GM19025 (cell line): ENCODE measurements at regions not wholly inside any gene's neighbourhood (a gene's known extent, or its start where the extent isn't known, plus 50 kb on each side); places are given as distances from the start of the nearest gene placed in this dataset.

Experiments
- ATAC-seq: cut with Tn5 transposase; IDR thresholded peaks from one replicate; pipeline ENCODE4 v1.9.1; 2021; ENCODE audit warnings: mild to moderate bottlenecking, low read depth, moderate library complexity; ENCODE audit not compliant: unreplicated experiment

DNA sequence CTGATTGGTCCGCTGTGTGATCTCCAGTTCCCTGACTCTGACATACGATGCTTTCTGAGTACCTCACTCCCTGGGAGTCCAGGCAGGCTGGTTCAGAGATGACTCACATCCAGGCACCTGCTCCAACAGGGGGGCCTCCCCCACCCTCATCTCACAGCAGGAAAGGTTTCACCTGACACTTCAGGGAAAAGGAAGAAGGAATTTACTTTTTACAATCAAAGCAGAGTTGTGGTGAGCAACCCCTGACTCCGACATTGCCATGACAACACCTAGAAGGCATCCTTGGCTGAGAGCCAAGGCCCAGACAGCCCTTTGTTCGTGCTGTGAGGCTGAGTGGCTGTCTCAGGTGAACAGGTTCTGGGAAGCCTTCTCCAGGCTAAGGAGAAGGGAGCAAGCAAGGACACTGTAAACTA is 164.6 kb upstream of the GJB5 start:
- no peak for ATAC-seq

DNA sequence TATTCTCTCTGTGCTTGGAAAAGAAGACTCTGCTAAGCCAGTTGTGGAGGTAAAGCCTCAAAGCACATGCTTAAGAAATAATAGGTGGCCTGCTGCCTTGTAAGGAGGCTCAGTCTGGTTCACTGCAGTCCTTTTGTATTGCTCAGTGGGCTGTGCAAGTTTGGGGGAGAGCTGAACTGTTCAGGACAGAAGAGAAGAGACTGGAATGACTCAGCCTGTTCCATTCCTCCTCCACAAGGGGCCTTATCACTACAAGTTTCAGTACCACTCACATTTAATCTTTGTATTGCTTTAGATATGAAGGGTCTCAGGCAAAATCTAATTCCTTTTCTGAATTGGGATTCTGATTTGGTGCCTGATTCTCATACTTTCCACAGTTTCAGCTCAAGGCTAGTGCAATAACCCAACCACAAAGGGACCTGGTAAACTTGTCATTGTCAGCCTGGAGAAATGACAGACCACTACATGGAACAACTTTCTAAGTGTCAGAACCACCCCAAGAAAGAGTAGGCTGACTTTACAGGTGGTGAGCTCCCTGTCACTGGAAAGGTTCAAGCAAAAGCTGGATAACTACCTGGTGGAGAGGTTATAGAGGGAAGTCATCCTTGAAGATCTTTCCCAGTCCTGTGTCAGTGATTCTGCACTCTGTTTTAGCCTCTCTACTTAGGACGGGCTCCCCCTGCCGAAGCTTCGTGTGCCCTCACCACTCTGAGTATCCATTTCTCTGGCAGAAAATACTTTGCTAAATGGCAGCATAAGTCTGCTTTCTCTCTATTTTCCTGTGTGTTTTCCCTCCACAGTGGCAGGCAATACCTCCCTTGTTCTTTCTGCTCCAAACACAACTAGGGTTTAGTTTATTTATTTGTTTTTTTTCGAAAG is 162.9 kb upstream of the GJB5 start:
- no peak for ATAC-seq

DNA sequence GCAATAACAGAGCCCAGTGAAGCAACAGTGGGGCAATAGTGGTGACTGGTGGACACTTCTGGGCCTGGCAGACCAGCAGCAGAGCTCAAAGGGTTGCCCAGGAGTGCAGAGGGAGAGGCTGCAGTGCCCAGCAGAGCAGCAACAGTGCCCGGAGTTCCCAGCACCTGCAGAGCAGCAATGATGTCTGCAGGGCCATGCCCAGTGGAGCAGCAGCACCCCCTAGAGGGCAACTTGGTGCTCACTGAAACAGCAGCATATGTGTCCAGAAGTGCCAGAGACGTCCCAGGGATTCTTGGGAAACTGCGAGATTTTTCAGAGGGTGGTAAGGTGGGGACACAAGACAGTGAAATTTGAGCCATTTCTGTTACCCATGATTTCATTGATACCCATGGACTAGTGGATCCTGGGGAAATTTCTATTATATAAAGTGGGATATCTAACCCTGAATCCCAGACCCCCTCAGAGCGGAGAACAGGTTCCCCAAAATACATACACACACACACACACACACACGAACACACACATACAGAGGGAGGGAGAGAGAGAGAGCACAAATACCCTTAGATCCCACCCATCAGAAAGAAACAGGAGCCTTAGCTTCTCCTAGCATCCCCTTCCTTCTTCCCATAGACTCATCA is 156.9 kb upstream of the GJB5 start:
- no peak for ATAC-seq

DNA sequence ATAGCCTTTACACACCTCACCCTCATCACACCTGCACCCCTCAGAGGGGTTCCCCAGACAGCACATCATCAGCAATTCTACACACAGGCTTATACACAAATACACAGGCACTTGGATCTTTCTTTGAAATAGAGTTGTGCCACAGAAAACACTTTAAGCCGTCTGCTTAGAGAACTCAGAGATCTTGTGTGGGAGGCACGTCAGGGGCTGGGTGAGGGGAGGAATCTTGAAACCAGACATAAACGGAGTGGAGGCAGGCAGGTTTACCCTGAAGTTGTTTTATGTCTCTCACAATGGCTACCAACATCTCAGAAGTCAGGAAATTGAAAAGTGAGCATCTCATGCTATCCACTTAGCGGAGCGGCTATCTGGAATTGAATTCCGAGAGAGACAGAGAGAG is 151.9 kb upstream of the GJB5 start:
- ATAC-seq, result no peak

DNA sequence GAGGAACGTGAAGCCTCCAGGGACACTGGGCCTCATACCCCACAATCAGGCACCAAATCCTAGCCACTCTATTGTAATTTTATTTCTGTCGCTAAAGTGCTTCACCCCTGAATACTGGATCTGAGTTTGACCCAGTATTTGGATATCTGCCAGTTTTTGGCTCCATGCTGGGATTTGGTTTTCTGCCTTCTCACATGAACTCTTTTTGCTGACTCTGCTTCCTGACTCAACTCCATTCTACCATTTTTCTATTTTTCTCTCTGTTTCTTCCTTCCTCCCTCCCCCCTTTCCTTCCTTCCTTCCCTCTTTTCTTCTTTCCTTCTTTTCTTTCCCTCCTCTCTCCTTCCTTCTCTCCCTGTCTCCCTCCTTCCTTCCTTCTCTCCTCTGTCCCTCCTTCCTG is 151.3 kb upstream of the GJB5 start:
- ATAC-seq, result no peak

DNA sequence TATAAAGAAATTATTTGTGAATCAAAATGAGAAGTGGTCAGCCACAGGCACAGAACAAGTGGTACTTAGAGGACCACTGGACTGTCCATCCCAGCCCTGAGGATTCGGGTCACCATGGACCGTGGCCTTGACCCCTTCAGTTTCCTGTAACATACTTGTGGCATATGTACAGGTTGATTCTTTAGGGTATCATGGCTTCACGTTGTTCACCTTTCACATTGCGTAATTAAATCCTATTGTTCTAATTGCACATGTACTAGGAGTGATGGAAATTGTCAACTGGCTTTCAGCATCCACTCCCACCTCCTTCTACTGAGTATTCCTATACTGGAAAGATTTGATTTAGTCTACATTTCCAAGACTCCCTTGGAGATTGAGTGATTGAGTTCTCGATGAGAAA is 148.3 kb upstream of the GJB5 start:
- no peak for ATAC-seq

DNA sequence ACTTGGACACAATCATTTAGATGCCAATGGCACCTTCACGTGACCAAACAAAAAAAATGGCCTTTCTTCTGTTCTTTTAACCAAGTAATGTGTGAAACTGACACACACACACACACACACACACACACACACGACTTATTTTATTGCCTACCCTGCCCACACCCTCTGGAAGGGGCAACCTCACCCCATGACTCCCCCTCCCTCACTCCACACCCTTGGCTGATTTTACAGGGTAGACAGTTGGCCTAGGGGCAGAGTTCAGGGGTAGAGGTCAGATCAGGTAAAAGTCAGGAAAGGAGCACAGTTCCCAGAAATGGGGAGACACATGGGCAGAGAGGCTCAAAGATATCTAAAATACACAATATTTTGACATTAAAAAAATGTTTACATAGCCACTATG is 144.8 kb upstream of the GJB5 start:
- ATAC-seq, result no peak

DNA sequence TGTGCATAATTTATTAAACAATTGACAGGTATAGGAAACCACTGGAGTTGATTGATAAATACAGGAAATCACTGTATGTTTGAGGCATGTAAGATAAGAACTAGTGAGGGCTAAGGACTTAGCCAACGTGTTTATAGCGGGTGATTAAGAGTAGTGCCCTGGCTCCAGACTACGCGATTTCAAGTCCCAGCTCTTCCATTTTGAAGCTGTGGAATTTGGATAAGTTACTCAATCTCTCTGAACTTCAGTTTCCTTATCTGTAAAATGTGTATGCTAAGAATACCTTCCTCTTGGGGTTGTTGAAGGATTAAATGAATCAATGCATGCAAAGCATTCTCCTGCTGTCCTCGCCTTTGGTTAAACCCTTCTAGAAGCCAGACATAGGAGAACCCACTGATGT is 143.3 kb upstream of the GJB5 start:
- no peak for ATAC-seq

DNA sequence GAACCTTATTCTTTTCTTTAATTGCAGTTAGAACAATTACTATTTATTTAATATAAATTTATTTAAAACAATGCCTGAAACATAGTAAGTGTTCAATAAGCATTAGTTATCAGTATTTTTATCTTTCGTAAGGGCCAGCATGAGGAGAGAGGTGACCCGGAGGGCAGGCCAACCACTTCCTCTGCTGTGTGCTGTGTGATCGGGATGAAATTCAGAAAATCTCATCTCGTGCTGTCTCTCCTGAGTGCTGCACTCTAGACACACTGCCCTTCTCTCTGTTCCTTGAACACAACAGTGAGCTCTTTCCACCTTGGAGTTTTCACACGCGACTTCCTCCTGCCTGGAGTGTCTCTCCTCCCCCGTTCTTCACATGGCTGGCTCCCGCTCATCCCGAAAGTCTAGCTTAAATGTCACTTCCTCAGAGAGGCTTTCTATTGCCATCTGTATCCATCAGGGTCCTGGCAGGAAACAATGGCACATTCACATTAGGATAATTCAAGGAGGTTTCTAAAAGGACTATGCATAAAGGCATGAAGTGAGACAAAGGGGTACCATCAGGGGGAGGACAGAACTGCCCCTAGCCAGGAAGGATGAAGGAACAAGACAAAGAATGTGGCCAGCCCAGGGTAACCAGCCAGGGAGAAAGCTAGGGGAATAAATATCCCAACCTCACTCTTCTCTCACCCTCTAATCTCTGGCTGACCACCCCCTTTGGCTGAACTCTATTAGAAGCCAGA is 142.6 kb upstream of the GJB5 start:
- no peak for ATAC-seq

DNA sequence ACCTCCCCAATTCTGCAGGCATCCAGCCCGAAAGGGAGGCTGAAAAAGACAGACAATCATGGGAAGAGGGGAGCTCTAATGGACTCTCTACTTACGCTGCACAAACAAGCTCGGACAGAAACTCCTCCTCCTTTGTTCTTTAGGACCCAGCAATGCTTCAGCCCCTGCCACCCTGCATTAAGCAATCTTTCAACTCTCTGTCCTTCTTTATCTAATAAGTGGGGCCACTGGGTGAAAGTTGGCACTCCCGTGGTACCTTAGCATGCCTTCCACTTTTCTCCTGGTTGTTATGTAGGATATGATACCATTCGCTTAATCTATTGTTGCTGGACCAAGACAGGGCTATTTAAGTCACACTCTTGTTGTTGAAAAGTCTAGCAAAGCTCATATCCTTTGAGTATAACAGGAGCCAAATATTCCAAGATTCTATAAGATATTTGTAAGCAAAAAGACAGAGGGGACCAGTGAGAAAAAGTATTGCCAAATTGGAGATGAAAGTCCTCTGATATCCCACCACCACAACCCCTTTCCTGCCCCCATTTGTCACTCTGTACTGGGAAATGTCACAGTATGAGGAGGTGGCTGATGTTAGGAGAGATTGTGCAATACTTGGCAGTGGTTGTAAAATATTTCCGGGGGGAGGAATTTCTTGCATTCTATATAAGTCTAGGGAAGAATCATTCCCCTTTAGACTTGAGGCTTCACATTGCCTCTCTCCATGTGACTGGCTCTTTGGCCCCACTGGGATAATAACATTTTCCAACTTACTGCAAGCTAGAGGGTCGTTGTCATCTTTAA is 137.3 kb upstream of the GJB5 start:
- ATAC-seq, result no peak

DNA sequence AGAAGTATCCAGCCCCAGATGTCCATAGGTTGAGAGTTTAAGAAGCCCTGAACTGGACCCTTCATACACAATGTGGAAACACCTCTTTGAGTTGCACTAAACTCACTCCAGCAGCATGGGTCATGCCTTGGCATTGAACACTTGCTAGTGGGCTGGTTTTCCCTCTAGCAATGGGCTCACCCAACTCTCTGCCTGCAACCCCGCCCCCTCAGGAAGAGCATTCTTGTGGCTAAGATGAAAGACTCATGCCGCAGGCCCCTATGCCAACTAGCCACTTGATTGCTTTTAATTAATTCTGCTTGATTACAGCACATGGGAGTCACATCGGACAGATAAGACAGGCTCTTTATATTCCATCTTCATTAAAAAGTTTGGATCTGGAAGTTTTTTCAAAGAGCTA is 136.5 kb upstream of the GJB5 start:
- no peak for ATAC-seq

DNA sequence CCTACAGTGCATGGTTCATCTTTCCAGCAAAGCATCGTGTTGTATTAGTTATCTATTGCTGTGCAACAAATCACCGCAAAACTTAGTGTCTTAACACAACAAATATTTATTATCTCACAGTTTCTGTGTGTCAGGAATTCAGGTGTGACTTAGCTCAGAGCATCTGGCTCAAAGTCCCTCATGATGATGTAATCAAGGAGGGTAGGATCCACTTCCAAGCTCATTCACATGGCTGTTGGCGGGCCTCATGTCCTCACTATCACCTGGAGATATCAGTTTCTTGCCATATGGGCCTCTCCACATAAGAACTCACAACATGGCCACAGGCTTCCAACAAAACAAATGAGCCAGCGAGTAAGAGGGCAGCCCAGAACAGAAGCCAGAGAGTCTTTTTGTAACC is 135.6 kb upstream of the GJB5 start:
- ATAC-seq, result no peak

DNA sequence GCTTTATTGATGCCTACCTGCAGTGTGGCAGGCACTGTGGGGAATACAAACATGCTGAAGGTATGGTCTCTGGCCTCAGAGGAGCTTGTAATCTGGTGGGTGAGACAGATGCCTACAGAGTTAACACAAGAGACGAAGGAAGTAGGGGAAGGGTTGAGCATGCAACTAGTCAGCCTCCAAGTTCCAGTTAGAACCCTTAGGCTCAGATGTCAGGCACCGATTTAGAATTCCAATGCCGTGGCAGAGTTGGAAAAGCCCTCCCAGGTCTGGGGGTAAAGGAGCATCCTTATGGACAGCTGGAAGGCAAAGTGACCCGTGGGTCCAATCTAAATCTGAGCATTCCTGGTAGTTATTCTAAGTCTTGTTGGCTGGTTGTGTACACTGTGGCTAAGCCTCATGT is 132.9 kb upstream of the GJB5 start:
- ATAC-seq, result no peak

DNA sequence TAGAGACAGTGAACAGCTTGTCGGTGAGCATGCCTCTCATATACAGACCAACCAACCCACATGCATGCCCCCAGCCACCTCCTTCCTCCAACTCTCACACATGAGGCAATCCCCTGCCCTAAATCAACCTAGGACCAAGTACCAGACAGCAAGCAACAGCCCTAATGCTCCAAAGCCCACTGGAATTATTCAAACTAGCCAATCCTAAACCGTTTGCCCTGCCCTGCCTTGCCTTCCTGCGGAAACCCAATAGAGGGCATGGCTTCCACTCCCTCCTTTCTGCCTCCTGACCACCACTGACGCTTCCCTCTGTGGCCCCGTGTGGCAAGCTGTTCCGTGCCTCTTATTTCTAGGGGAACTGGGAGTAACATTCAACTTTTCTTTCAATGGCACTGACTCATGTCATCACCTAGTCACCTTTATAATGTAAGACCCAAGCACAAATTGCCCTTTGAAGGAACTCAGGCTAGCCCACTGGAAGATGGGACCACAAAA is 129.3 kb upstream of the GJB5 start:
- ATAC-seq, result no peak

DNA sequence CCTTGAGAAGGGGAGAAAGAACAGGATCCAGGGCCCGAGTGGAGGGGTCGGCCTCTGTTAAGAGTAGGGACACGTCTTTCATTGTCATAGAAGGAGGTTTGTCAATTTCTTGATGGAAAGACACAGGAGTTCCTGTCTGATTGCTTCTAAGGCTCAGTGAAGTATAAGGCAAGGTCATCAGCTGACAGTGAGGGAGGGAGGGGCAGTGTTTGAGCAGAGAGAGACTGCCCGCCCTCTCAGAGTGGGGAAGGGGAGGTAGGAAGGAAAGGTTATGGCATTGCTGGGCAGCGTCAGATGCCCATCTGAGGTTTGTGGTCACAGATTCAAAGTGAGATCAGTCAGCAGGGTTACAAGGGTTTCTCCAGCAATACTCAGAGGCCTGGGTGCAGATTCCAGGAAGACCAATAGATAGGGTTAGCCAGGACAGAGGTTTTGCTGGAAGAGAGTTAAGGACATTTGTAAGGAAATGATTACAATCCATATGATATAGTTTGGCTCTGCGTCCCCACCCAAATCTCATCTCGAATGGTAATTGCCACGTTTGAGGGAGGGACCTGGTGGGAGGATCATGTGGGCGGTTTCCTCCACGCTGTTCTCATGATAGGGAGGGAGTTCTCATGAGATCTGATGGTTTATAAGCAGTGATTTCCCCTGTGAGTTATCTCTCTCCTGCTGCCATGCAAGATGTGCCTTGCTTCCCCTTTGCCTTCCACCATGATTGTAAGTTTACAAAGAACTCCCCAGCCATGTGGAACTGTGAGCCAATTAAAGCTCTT is 127.2 kb upstream of the GJB5 start:
- ATAC-seq, result no peak

DNA sequence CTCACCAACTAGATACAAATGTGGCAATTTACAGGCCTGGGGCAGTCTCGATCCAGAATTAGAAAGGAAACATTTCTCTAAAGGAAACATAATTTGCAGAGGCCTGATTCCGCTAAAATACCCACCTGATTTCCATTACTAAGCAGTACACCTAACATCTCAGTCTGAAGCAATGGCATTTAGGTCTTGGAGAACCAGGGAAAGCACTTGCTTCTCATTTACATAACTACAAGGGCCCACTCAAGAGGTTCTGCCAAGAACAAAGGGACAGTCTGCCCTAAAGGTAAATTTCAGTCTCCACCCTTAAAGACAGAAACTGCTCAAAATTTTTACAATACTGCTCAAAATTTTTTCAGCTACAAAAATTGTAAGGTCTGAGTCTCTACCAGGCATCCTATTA is 123.7 kb upstream of the GJB5 start:
- ATAC-seq, result no peak

DNA sequence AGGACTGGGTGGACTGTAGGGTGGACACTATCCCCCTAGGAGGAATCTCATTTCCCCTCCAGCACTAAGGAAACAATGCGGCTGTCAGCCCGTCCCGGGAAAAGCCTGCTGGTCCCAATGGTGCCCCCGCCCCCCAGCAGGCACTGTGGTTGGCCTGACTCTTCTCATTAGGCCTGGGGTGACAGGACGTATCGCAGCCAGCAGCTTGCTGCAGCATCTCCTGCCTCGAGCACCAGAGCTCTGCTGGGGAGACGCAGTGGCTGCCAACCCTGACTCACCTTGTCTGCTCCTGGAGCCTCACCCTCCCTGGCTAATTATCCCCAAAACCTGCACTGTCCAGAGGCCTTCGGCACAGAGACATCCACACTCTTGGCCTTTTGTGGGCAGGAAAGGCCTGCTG is 115.1 kb upstream of the GJB5 start:
- no peak for ATAC-seq

DNA sequence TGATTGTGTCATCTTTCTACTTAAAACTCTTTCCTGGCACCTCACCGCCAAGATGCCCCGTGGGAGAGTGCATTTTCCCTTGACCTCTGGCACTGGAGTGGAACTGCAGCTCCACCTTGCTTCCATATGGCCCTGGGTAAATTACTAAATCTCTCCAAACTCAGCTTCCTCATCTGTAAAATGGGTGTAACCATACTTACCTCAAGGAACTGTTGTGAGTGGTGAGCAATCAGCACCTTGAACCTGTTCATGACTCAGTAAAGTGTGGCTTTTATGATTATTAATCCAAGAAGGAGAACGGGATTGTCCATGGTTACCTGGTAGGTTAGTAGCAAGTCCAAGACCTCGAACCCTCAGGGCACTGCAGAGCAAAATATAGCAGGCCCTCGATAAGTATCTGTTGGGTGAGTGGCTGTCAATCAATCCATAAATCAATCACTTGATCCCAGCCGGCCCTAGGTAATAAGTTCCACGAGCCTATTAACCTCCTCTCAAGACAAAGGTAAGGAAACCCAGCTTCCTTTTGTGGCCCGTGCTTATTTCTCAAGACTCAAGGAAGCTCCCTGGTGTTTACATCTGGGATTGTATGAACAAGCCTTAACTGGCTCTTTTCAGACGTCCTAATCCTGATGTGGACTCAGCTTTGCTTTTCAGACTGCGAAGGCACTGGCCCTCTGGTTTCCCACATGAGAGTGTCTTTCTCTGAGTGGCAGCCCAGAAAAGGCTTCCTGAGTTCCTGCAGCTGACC is 114.0 kb upstream of the GJB5 start:
- ATAC-seq, result no peak

DNA sequence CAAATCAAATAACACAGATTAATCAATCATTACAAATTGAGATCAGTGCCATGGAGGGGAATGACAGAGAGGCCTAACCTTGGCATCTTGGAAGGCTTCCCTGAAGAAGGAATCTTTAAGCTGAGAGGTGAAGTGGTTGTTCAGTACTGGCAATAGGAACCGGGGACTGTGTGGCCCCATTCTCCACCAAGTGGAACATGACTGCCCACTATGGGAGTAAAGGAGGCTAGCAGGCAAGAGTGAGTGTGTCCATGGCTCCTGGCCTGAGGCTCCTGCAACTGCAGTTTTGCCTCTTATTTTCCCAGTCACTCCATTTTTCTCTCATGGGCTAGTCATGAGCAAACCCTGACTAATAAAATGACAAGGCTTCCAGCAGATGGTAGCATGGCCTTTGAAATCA is 112.2 kb upstream of the GJB5 start:
- no peak for ATAC-seq
